ENCODE measurements at regions not wholly inside any gene's neighbourhood (a gene's known extent, or its start where the extent isn't known, plus 50 kb on each side); places are given as distances from the start of the nearest gene placed in this dataset.

- TF ChIP-seq EZH2 (IDR thresholded peaks at IDR 0.05; ENCODE audit: borderline replicate concordance, low read depth, low read length, poor library complexity, severe bottlenecking) (no peak), CTCF (conservative IDR thresholded peaks at IDR 0.05; ENCODE audit: low read depth, low read length) (no peak)
- BruUV-seq (replicated peaks): no TSS peak
- ChIA-PET POLR2A (ENCODE audit: low non-redundant PET) (no interaction called here), CTCF (no interaction called here)
- no peaks in the 10 kb centered on the region for H3K27me3 ChIP-seq (replicated peaks; ENCODE audit: insufficient read depth, low read depth, low read length, poor library complexity)
- DNase-seq (ENCODE audit: low spot score): no peak
- no peaks in the 10 kb centered on the region for H3K36me3 ChIP-seq (ENCODE audit: insufficient read depth, low read length, poor library complexity, severe bottlenecking)
- peaks cover 7% of the 10 kb centered on the region for H3K9me3 ChIP-seq (ENCODE audit: low read depth, low read length, poor library complexity, severe bottlenecking)
- H3K27ac ChIP-seq (ENCODE audit: low read depth, low read length, poor library complexity, severe bottlenecking): no peak overlapping the region
- intact Hi-C loops (cut with micrococcal nuclease; ENCODE audit: unreplicated experiment): no loop called here
- H3K4me1 ChIP-seq (ENCODE audit: insufficient read depth, low read length, poor library complexity, severe bottlenecking): no peaks in the 10 kb centered on the region
- H3K4me3 ChIP-seq (ENCODE audit: low read depth, low read length, poor library complexity, severe bottlenecking): no peak overlapping the region
These were observed 515.0 kb downstream of the TMEM182 start for GRCh38 chr2:103276869-103277268.

GRCh38 chr2:103284750-103285149, 522.9 kb downstream of the TMEM182 start:
- intact Hi-C loops (cut with micrococcal nuclease; ENCODE audit: unreplicated experiment): no loop called here
- TF ChIP-seq EZH2 (IDR thresholded peaks at IDR 0.05; ENCODE audit: borderline replicate concordance, low read depth, low read length, poor library complexity, severe bottlenecking) (no peak), CTCF (conservative IDR thresholded peaks at IDR 0.05; ENCODE audit: low read depth, low read length) (no peak)
- no peaks in the 10 kb centered on the region for H3K27me3 ChIP-seq (replicated peaks; ENCODE audit: insufficient read depth, low read depth, low read length, poor library complexity)
- no peaks in the 10 kb centered on the region for H3K4me1 ChIP-seq (ENCODE audit: insufficient read depth, low read length, poor library complexity, severe bottlenecking)
- no peaks in the 10 kb centered on the region for H3K36me3 ChIP-seq (ENCODE audit: insufficient read depth, low read length, poor library complexity, severe bottlenecking)
- POLR2A ChIA-PET (ENCODE audit: low non-redundant PET): no interaction called here
- H3K9me3 ChIP-seq (ENCODE audit: low read depth, low read length, poor library complexity, severe bottlenecking): peaks cover 2% of the 10 kb centered on the region
- CTCF ChIA-PET: no interaction called here
- no TSS peak for BruUV-seq (replicated peaks)
- H3K4me3 ChIP-seq (ENCODE audit: low read depth, low read length, poor library complexity, severe bottlenecking): no peak overlapping the region
- no peak overlapping the region for H3K27ac ChIP-seq (ENCODE audit: low read depth, low read length, poor library complexity, severe bottlenecking)
- DNase-seq (ENCODE audit: low spot score): no peak

- ChIA-PET POLR2A (ENCODE audit: low non-redundant PET) (no interaction called here), CTCF (no interaction called here)
- DNase-seq (ENCODE audit: low spot score): no peak
- H3K4me1 ChIP-seq (ENCODE audit: insufficient read depth, low read length, poor library complexity, severe bottlenecking): no peaks in the 10 kb centered on the region
- BruUV-seq (replicated peaks): no TSS peak
- H3K27ac ChIP-seq (ENCODE audit: low read depth, low read length, poor library complexity, severe bottlenecking): no peak overlapping the region
- intact Hi-C loops (cut with micrococcal nuclease; ENCODE audit: unreplicated experiment): no loop called here
- H3K9me3 ChIP-seq (ENCODE audit: low read depth, low read length, poor library complexity, severe bottlenecking): peaks cover 2% of the 10 kb centered on the region
- no peak overlapping the region for H3K4me3 ChIP-seq (ENCODE audit: low read depth, low read length, poor library complexity, severe bottlenecking)
- H3K27me3 ChIP-seq (replicated peaks; ENCODE audit: insufficient read depth, low read depth, low read length, poor library complexity): no peaks in the 10 kb centered on the region
- TF ChIP-seq CTCF (conservative IDR thresholded peaks at IDR 0.05; ENCODE audit: low read depth, low read length) (no peak), EZH2 (IDR thresholded peaks at IDR 0.05; ENCODE audit: borderline replicate concordance, low read depth, low read length, poor library complexity, severe bottlenecking) (no peak)
- H3K36me3 ChIP-seq (ENCODE audit: insufficient read depth, low read length, poor library complexity, severe bottlenecking): no peaks in the 10 kb centered on the region
These were observed 523.5 kb downstream of the TMEM182 start for GRCh38 chr2:103285354-103285753.
